NCI-H2029 (cell line): ENCODE measurements at regions not wholly inside any gene's neighbourhood (a gene's known extent, or its start where the extent isn't known, plus 50 kb on each side); places are given as distances from the start of the nearest gene placed in this dataset.
"Not testable (repeated sequence)": the region's sequence is repeated elsewhere in the genome, so short reads cannot be mapped to it uniquely, and the experiment has no call there.

Experiments
- DNase-seq: peaks from one replicate; lab custom pipeline; 2025; lab: John Stamatoyannopoulos, UW

GRCh38 chr16:10275214-10275996, 93.2 kb upstream of the GRIN2A start:
- not testable (repeated sequence) for DNase-seq

- DNase-seq, result no peak
These were observed 95.4 kb upstream of the GRIN2A start for GRCh38 chr16:10277597-10277996.

DNA sequence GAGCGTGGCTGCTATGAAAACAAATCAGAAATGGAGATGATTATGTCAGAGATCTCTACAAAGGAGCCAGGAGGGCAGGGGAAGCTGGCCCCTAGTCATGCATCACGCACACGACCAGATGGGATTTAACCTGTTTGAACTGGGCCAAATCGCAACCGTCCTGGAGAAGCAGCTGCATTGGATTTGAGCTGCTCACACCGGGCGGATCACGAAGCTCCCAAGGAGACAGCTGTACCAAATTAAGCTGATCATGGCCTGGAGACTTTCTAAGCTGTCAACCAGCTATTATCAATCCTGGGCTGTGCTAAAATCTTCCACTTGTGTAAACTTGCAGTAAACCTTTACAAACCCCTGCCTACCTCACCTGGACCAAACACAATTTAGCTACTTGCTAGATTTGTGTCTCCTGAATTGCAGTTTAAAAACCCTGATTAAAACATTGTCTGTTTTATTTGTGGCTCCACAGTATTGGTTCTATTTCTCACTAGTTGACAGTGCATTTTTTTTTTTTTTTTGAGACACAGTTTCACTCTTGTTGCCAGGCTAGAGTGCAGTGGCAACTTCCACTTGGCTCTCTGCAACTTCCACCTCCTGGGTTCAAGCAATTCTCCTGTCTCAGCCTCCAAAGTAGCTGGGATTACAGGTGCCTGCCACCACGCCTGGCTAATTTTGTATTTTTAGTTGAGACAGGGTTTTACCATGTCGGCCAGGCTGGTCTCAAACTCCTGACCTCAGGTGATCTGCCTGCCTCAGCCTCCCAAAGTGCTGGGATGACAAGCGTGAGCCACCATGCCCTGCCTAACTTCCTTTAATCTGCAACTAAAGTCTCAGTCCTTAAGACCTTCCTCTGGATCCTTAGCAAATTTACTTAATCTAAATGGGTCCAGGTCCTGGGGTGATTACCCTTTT, 98.3 kb upstream of the GRIN2A start:
- DNase-seq, result no peak

DNA sequence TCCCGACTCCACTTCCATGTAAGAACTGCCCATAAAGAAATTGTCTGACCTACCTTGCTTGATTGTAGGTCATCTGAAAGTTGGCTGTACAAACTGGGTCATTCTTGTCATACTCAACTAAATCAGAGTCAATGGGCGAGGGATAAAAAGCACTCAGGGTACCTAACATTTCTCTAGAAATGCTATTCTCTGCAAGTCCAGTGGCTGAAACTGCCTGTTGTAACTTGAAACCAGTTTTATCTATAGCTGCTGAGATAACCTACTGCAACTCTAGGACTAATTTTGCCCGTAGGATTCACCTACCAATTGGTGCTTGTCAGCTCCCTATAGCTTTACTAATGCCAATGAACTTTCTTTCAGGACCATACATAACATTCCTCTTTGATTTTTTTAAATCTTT, 100.1 kb upstream of the GRIN2A start:
- no peak for DNase-seq

DNA sequence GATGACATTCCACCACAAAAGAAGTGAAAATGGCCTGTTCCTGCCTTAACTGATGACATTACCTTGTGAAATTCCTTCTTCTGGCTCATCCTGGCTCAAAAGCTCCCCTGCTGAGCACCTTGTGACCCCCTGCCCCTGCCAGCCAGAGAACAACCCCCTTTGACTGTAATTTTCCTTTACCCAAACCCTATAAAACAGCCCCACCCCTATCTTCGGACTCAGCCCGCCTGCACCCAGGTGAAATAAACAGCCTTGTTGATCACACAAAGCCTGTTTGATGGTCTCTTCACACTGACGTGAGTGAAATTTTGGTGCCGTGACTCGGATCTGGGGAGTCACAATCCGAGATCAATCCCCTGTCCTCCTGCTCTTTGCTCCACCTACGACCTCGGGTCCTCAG, 101.0 kb upstream of the GRIN2A start:
- DNase-seq, result not testable (repeated sequence)

DNA sequence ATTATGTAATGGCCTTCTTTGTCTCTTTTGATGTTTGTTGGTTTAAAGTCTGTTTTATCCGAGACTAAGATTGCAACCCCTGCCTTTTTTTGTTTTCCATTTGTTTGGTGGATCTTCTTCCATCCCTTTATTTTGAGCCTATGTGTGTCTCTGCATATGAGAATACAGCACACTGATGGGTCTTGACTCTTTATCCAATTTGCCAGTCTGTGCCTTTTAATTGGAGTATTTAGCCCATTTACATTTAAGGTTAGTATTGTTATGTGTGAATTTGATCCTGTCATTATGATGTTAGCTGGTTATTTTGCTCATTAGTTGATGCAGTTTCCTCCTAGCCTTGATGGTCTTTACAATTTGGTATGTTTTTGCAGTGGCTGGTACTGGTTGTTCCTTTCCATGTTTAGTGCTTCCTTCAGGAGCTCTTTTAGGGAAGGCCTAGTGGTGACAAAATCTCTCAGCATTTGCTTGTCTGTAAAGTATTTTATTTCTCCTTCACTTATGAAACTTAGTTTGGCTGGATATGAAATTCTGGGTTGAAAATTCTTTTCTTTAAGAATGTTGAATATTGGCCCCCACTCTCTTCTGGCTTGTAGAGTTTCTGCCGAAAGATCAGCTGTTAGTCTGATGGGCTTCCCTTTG, 95.3 kb upstream of the ATF7IP2 start:
- DNase-seq, result not testable (repeated sequence)

GRCh38 chr16:10292197-10292596, 93.7 kb upstream of the ATF7IP2 start:
- DNase-seq, result not testable (repeated sequence)

DNA sequence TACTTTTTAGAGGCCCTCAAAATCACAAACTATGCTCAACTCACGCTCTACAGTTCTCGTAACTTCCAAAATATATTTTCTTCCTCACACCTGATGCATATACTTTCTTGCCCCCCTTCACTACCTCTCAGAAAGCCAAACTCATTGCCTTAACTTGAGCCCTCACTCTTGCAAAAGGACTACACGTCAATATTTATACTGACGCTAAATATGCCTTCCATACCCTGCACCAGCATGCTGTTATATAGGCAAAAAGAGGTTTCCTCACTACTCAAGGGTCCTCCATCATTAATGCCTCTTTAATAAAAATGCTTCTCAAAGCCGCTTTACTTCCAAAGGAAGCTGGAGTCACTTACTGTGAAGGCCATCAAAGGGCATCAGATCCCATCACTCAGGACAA, 92.9 kb upstream of the ATF7IP2 start:
- DNase-seq, result not testable (repeated sequence)

GRCh38 chr16:10294153-10294552, 91.7 kb upstream of the ATF7IP2 start:
- not testable (repeated sequence) for DNase-seq

DNA sequence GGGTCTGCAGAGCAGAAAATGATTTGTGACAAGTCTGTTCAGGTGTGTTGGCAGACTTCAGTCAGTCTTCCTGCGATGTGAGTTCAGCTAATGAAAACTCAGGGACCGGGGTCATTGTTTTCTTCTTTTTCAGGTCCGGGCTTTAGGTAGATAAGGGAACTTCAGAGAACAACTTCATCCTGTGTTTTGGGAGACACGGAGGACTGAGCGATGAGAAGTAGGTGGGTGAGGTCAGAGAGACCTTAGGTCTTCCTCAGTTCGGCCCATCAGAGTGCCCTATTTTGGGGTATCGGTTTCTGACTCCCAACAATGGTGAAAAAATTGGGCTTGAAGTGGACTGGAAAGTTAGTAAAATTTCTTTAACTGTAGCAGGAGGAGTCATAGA, 88.9 kb upstream of the ATF7IP2 start:
- DNase-seq, result no peak

DNA sequence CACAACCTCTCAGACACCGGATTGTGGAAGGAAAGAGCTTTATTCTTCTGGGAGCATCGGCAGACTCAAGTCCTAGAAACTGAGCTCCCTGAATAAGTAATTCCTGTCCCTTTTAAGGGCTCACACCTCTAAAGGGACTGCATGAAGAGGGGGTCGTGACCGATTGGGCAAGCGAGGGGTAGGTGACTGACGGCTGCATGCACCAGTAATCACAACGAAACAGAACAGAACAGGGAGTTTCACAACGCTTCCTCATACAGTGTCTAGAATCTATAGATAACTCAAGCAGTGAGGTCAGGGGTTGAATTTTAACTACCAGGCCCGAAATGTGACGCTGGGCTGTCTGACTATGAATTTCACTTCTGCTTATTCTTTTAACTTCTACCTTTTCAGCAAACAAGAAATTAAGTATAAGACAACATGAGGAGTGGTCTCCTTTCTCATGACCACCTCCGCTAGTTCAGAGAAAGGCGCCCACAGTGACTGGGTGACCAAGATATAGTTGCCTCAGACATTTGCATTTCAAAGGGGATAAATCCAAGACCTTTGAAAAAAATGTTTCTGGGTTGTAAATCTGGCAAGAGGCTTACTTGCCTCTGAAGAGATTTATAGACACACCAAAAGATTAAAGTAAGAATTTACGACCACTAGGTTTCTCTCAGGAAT, 88.4 kb upstream of the ATF7IP2 start:
- DNase-seq, result no peak

DNA sequence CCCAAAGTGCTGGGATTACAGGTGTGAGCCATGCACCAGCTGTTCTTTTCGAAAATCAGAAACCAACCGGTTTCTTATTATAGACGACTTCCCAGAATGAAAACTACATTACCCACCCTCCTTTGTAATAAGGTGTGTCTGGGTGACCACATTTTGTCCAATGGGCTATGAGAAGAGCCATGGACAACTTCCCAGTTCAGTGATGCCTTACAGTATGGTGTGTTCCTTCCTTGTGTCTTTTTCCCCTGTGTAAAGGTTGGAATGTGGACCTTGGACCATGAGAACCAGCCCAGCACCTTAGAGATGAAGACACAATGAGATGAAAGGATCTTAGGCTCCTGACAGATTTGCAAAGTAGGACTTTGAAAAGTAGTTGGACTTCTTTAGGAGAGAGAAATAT, 85.0 kb upstream of the ATF7IP2 start:
- no peak for DNase-seq

DNA sequence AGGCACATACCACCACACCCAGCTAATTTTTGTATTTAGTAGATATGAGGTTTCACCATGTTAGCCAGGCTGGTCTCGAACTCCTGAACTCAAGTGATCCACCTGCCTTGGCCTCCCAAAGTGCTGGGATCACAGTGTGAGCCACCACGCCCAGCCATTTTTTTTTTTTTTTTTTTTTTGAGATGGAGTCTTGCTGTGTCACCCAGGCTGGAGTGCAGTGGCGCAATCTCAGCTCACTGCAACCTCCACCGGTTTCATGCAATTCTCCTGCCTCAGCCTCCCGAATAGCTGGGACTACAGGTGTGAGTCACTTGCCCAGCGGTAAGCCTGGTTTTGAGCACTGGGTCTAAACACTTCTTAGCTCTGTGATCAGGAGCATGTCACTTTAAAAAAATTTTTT, 84.3 kb upstream of the ATF7IP2 start:
- not testable (repeated sequence) for DNase-seq

- no peak for DNase-seq
These were observed 79.9 kb upstream of the ATF7IP2 start for GRCh38 chr16:10305912-10306311.

DNA sequence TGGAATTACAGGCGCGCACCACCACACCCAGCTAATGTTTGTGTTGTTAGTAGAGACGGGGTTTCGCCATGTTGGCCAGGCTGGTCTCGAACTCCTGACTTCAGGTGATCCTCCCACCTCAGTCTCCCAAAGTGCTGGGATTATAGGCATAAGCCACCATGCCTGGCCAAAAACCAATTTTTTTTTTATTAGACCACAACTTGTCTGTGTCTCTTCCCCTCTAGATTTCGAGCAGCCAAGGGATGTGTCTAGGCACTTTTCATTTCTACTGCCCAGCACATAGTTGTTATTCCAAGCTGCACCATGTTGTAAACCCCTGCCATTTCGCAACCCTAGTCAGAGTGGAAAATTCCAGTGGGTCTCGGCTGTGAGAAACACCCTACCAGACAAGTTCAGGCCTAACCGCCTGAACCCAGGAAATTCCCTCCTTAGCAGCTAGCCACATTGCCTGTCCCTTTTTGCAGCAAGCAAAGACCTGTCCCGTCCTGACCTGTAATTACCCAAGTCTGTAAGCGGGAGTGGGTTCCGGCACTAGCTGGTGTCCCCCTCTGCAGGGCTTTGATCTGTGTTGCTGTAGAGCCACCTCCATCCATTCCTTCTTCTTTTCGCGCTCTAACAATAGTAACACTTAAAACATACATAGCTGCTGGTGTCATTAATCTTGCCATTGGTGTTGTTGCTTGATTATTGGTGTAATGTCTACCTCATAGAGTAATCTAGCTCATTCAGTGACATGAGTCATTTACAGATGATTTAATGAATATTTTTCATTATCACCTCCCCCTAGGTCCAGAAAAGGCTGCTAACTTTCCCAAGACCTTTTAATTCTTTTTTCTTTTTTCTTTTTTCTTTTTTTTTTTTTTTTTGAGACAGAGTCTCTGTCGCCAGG, 77.3 kb upstream of the ATF7IP2 start:
- DNase-seq, result no peak

DNA sequence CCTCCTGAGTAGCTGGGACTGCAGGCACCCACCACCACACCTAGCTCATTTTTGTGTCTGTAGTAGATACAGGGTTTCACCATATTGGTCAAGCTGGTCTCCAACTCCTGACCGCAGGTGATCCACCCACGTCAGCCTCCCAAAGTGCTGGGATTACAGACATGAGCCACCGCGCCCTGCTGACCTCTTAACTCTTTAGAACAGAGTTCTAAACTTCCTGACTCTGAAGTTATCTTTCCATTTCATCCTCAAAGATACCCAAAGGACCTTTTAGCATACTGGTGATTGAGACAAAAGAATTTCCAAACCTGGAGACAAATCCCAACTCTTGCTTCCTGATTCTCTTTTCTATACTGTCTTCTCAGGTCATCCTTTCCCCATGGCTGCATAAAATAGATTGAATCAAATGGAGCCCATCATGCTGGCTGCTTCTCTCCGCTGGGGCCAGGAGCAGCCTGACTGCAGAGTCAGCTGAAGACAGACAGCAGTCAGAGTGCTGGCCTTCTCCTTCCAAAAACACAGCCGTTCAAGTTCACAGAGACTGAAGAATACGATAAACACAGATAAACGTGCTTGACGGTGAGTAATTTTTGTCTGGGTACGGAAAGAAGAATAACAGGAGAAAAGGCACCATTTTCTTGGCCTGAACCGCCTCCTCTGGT, 76.5 kb upstream of the ATF7IP2 start:
- no peak for DNase-seq

DNA sequence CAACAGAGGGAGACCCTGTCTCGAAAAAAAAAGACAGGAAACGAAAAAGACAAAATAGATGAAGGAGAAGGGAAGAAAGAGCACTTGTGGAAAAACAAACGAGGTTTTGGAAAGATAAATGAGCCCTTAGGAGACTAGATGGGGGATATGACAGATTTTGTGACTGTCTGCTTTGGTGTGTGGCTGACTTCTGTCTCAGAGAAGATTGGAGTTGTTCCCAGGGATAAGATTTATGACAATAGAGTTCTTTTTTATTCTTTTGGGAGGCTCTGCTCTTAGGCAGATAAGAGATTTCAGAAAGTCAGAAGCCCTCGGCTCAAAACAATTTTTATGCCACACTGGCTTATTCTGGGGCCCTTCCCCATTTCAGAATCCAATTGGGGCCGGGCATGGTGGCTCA, 73.9 kb upstream of the ATF7IP2 start:
- no peak for DNase-seq

- no peak for DNase-seq
These were observed 72.8 kb upstream of the ATF7IP2 start for GRCh38 chr16:10312784-10313724.

GRCh38 chr16:10314317-10314716, 71.5 kb upstream of the ATF7IP2 start:
- DNase-seq, result no peak
